ENCODE measurements at regions not wholly inside any gene's neighbourhood (a gene's known extent, or its start where the extent isn't known, plus 50 kb on each side); places are given as distances from the start of the nearest gene placed in this dataset.

- peak; percentile 46 for ATAC-seq
- DNase-seq: peak in 1 of 4 donors; percentile 20
- intact Hi-C loops (cut with DNase I): no loop called here
Observed at GRCh38 chr18:51614967-51615571, 417.6 kb upstream of the MEX3C start.

GRCh38 chr18:51617167-51617566, 419.7 kb upstream of the MEX3C start:
- H3K27me3 ChIP-seq: peaks cover 0 to 7% of the 10 kb centered on the region in 2 donors
- no peak for TF ChIP-seq CTCF (IDR thresholded peaks at IDR 0.05)
- ATAC-seq (no peak), DNase-seq (no peak)
- intact Hi-C loops (cut with DNase I): no loop called here
- no peak overlapping the region for H3K27ac ChIP-seq
- H3K9me3 ChIP-seq: no peaks in the 10 kb centered on the region
- H3K36me3 ChIP-seq: no peaks in the 10 kb centered on the region
- no peak overlapping the region for H3K4me3 ChIP-seq
- no peaks in the 10 kb centered on the region for H3K4me1 ChIP-seq

More at GRCh38 chr18:51614967-51615571, 417.6 kb upstream of the MEX3C start:
- Histone ChIP-seq H3K27me3 (no peaks in the 10 kb centered on the region), H3K9me3 (no peaks in the 10 kb centered on the region), H3K27ac (no peak overlapping the region), H3K4me3 (no peak overlapping the region), H3K4me1 (no peaks in the 10 kb centered on the region), H3K36me3 (no peaks in the 10 kb centered on the region)
- TF ChIP-seq CTCF (IDR thresholded peaks at IDR 0.05): no peak

GRCh38 chr18:51617572-51618260, 420.2 kb upstream of the MEX3C start:
- ATAC-seq: peak; percentile 44
- no peak for TF ChIP-seq CTCF (IDR thresholded peaks at IDR 0.05)
- no peaks in the 10 kb centered on the region for H3K4me1 ChIP-seq
- no peaks in the 10 kb centered on the region for H3K9me3 ChIP-seq
- no peaks in the 10 kb centered on the region for H3K36me3 ChIP-seq
- no peak overlapping the region for H3K4me3 ChIP-seq
- peaks cover 0 to 12% of the 10 kb centered on the region in 2 donors for H3K27me3 ChIP-seq
- intact Hi-C loops (cut with DNase I): no loop called here
- H3K27ac ChIP-seq: no peak overlapping the region
- DNase-seq: no peak

GRCh38 chr18:51619283-51619682, 421.8 kb upstream of the MEX3C start:
- peaks cover 0 to 15% of the 10 kb centered on the region in 2 donors for H3K27me3 ChIP-seq
- no peaks in the 10 kb centered on the region for H3K9me3 ChIP-seq
- H3K36me3 ChIP-seq: no peaks in the 10 kb centered on the region
- no peaks in the 10 kb centered on the region for H3K4me1 ChIP-seq
- intact Hi-C loops (cut with DNase I): no loop called here
- TF ChIP-seq CTCF (IDR thresholded peaks at IDR 0.05): no peak
- no peak for DNase-seq
- H3K4me3 ChIP-seq: no peak overlapping the region
- ATAC-seq: no peak
- H3K27ac ChIP-seq: no peak overlapping the region

- DNase-seq (peak in 2 of 4 donors; percentile 53 to 70), ATAC-seq (peak; percentile 65)
- no peaks in the 10 kb centered on the region for H3K36me3 ChIP-seq
- H3K27me3 ChIP-seq: peaks cover 0 to 15% of the 10 kb centered on the region in 2 donors
- TF ChIP-seq CTCF (IDR thresholded peaks at IDR 0.05): peak; percentile 52 to 57
- no peak overlapping the region for H3K27ac ChIP-seq
- H3K4me3 ChIP-seq: no peak overlapping the region
- intact Hi-C loops (cut with DNase I): no loop called here
- H3K9me3 ChIP-seq: no peaks in the 10 kb centered on the region
- no peaks in the 10 kb centered on the region for H3K4me1 ChIP-seq
Observed at GRCh38 chr18:51621113-51621863, 423.8 kb upstream of the MEX3C start.
